ENCODE measurements at regions not wholly inside any gene's neighbourhood (a gene's known extent, or its start where the extent isn't known, plus 50 kb on each side); places are given as distances from the start of the nearest gene placed in this dataset.
"Not testable (repeated sequence)": the region's sequence is repeated elsewhere in the genome, so short reads cannot be mapped to it uniquely, and the experiment has no call there.

DNA sequence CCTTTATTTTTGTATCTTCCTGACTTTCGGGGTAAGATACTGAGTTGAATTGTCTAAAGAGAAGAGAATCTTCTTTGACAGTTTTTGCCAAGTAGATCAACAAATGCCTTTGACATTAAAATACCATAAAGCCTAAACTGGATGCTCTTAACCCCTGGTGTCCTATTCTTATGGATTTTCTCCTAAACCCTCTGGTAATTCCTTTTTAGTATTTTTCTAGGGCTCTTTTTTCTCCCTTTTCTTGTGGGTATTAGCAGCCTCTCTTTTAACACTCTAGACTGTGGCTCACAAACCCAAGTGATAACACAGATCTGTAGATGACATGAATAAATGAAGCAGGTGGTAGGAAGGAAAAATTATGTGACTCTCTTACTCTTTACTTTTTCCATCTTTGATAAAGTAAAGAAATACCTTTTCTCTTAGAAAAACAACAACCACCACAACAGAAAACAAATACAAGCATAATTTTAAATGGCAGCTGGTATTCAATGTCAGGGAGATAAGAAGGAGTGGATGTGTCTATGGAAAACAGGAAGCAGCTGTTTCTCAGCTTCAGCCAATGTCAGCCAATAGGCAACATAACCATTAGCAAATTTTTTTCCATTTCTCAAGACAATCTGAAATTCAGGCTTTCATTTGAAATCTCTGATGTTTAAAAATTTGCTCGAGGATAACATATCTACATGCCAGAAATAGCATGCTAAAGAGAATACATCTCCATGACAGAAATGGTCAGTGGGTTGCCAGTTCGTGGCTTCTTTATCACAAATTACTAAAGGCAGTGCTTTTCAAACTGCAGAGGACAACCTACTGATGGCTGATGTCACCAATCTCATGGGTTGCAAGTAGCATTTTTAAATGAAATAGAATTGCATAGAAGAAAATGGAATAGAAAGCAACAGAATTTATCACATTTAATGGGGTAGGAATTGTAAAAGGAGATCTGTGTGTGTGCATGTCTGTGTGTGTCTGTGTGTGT lies 123.1 kb upstream of the KRR1 start:
- DNase-seq (ENCODE audit: insufficient read length, low spot score) (no peak), FAIRE-seq (no peak)

DNA sequence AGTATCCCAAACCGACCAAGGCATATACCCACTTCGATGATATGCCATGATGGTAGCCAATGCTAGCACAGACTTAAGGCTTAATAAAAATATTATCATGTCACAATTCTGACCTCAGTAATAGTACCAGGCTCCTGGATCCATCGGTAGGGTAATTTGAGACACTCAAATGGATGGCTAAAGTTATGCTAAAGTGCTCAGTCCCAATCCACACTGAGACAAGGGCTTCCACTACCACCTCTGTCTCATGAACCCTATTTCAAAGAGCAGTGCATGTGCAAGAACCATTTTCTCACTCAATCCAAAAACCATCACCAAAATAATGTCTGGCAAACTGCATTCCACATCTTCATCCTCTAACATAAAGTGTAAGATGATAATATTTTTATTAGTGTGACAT lies 122.4 kb upstream of the KRR1 start:
- FAIRE-seq: no peak
- DNase-seq (ENCODE audit: insufficient read length, low spot score): no peak

GRCh38 chr12:75632442-75632841 lies 121.0 kb upstream of the KRR1 start:
- FAIRE-seq (no peak), DNase-seq (ENCODE audit: insufficient read length, low spot score) (no peak)

DNA sequence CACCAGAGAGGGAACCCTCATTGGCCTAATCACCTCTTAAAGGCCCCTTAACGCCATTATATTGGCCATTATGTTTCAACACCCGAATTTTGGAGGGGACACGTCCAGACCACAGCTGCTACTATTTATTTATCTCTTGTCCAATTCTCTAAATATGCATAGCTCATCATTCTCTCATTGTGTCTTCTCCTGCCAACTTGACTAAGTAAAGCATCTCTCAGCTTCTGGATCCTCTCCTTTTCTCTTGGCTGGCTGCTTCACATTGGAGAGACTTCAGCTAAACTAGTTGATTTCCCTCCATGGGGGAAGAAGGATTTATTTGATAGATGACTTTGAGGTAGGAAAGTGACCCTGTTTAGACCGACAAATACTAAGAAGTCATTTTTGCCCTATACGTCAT lies 120.4 kb upstream of the KRR1 start:
- DNase-seq (ENCODE audit: insufficient read length, low spot score) (no peak), FAIRE-seq (no peak)

GRCh38 chr12:75630091-75630490 lies 118.7 kb upstream of the KRR1 start:
- FAIRE-seq: no peak
- no peak for DNase-seq (ENCODE audit: insufficient read length, low spot score)

- DNase-seq (ENCODE audit: insufficient read length, low spot score): no peak
- no peak for FAIRE-seq
These were observed 117.5 kb upstream of the KRR1 start for GRCh38 chr12:75628916-75629315.

- no peak for DNase-seq (ENCODE audit: insufficient read length, low spot score)
- FAIRE-seq: no peak
These were observed 117.1 kb upstream of the KRR1 start for GRCh38 chr12:75628511-75628910.

GRCh38 chr12:75623631-75624154 lies 112.3 kb upstream of the KRR1 start:
- peak; percentile 26 for FAIRE-seq
- DNase-seq (ENCODE audit: insufficient read length, low spot score): peak; percentile 28

DNA sequence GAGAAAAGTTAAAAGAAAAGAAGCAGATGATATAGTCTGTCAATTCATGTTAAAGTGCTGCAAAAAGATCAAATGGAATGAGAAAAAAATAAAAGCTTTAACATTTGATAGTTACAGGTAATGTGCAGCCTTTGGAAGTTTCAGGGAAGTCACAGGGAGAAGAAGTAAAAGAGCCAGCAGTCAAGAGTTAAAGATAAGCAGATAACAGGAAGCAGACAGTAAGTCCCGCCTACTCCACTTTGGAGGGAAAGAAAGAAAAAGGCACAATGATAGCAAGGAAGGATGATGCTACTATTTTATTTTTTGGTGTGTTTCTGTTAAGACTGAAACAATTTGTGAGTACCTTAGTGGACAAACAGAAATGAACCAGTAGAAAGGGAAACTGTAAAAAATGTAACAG lies 111.1 kb upstream of the KRR1 start:
- FAIRE-seq: no peak
- no peak for DNase-seq (ENCODE audit: insufficient read length, low spot score)

DNA sequence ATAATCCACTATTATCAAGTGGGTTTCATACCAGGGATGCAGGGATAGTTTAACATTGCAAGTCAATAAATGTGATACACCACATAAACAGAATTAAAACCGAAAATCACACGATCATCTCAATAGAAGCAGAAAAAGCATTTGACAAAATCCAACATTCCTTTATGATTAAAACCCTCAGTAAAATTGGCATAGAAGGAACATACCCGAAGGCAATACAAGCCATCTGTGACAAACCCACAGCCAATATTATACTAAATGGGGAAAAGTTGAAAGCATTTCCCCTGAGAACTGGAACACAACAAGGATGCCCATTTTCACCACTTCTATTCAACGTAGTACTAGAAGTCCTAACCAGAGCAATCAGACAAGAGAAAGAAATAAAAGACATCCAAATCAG lies 103.0 kb upstream of the KRR1 start:
- not testable (repeated sequence) for DNase-seq (ENCODE audit: insufficient read length, low spot score)

DNA sequence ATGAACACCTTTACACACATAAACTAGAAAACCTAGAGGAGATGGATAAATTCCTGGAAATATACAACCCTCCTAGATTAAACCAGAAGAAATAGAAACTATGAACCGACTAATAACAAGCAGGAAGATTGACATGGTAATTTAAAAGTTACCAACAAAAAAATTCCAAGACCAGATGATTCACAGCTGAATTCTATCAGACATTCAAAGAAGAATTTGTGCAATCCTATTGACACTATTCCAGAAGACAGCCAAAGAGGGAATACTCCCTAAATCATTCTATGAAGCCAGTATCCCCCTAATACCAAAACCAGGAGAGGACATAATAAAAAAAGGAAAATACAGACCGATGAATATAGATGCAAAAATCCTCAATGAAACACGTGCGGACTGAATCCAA lies 102.6 kb upstream of the KRR1 start:
- FAIRE-seq (no peak), DNase-seq (ENCODE audit: insufficient read length, low spot score) (no peak)

More for the DNA sequence above, 103.0 kb upstream of the KRR1 start:
- FAIRE-seq: not testable (repeated sequence)

GRCh38 chr12:75611041-75611440 lies 99.6 kb upstream of the KRR1 start:
- no peak for DNase-seq (ENCODE audit: insufficient read length, low spot score)
- no peak for FAIRE-seq

- FAIRE-seq: no peak
- DNase-seq (ENCODE audit: insufficient read length, low spot score): no peak
These were observed 95.5 kb upstream of the KRR1 start for GRCh38 chr12:75606956-75607355.

- DNase-seq (ENCODE audit: insufficient read length, low spot score) (no peak), FAIRE-seq (no peak)
These were observed 94.7 kb upstream of the KRR1 start for GRCh38 chr12:75606151-75606550.

DNA sequence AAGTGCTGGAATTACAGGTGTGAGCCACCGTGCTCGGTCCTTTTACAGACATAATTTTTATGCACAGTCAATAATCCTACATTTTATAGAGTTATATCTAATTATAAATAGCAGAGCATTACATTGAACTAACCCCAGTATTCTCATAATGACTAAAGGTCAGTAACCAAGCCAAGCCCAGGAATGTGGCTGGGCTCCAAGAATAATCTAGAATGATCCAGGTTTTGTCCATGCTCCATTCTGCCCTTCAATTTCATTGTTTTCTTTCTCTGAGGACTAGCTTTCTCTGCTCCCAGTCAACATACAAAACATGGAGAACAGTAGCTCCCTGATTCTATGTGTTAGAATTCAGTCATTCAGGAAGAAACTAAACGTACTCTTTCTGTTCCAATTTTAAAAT lies 92.1 kb upstream of the KRR1 start:
- FAIRE-seq (no peak), DNase-seq (ENCODE audit: insufficient read length, low spot score) (no peak)

GRCh38 chr12:75602106-75602505 lies 90.7 kb upstream of the KRR1 start:
- FAIRE-seq: no peak

GRCh38 chr12:75600146-75600545 lies 88.7 kb upstream of the KRR1 start:
- DNase-seq (ENCODE audit: insufficient read length, low spot score) (no peak), FAIRE-seq (no peak)

More at GRCh38 chr12:75602106-75602505, 90.7 kb upstream of the KRR1 start:
- DNase-seq (ENCODE audit: insufficient read length, low spot score): no peak

- DNase-seq (ENCODE audit: insufficient read length, low spot score) (no peak), FAIRE-seq (no peak)
These were observed 87.7 kb upstream of the KRR1 start for GRCh38 chr12:75599061-75599460.

- no peak for DNase-seq (ENCODE audit: insufficient read length, low spot score)
- no peak for FAIRE-seq
These were observed 85.0 kb upstream of the KRR1 start for GRCh38 chr12:75596406-75596805.

GRCh38 chr12:75592638-75593335 lies 81.4 kb upstream of the KRR1 start:
- DNase-seq (ENCODE audit: insufficient read length, low spot score) (no peak), FAIRE-seq (no peak)

GRCh38 chr12:75592086-75592485 lies 80.7 kb upstream of the KRR1 start:
- FAIRE-seq (no peak), DNase-seq (ENCODE audit: insufficient read length, low spot score) (no peak)

DNA sequence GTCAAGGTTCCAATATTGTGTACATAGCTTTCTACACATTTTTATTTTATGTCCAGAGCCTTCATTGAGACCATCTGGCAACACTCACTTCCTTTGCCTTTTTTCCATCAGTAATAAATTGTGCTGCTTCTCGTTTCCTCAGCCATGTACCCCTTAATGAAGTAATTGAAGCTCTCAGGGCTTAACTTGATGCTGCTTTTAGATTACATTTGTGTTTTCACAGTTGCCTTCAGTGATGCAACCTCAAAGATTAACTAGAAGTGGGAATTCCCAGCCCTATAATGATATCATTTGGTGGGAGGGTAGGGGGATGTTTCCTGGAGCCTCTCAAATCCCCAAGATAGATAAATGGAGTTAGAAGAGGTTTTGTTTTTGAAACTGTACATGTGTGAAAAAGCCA lies 80.2 kb upstream of the KRR1 start:
- no peak for FAIRE-seq
- no peak for DNase-seq (ENCODE audit: insufficient read length, low spot score)

Measured in HTR-8/SVneo (cell line).